ENCODE measurements at regions not wholly inside any gene's neighbourhood (a gene's known extent, or its start where the extent isn't known, plus 50 kb on each side); places are given as distances from the start of the nearest gene placed in this dataset.
"Not testable (repeated sequence)": the region's sequence is repeated elsewhere in the genome, so short reads cannot be mapped to it uniquely, and the experiment has no call there.

DNA sequence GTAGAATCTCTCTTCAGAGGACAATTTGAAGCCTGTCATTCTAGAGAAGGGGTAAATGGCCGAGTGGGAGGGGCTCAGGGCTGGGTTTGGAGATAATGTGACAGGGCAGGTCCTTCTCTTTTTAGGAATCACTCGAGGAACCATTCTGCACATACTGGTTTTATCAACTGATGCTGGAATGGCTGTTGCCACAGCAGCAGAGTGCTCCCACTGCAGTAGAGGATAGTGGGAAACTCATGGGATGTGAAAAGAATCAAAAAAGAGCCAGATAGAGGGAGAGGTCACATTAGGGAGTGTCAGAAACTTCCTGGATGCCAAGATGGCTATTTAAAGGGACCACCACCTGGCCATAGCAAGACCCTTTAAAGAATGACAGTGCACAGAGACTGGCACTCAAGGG is 105.3 kb downstream of the NAV1 start:
- Histone ChIP-seq H3K4me1 (replicated peaks in 1 of 2) (peaks cover 8 to 11% of the 10 kb centered on the region in 2 donors), H3K9me3 (replicated peaks in 1 of 3) (no peaks in the 10 kb centered on the region), H3K27ac (no peak overlapping the region), H3K27me3 (no peaks in the 10 kb centered on the region), H3K4me3 (no peak overlapping the region), H3K36me3 (replicated peaks in 1 of 2) (no peaks in the 10 kb centered on the region)
- 65 to 85% (median 76%) methylated on average over 2 of the region's 2 CpGs for WGBS, 4 donors
- TF ChIP-seq, protein P1, sequence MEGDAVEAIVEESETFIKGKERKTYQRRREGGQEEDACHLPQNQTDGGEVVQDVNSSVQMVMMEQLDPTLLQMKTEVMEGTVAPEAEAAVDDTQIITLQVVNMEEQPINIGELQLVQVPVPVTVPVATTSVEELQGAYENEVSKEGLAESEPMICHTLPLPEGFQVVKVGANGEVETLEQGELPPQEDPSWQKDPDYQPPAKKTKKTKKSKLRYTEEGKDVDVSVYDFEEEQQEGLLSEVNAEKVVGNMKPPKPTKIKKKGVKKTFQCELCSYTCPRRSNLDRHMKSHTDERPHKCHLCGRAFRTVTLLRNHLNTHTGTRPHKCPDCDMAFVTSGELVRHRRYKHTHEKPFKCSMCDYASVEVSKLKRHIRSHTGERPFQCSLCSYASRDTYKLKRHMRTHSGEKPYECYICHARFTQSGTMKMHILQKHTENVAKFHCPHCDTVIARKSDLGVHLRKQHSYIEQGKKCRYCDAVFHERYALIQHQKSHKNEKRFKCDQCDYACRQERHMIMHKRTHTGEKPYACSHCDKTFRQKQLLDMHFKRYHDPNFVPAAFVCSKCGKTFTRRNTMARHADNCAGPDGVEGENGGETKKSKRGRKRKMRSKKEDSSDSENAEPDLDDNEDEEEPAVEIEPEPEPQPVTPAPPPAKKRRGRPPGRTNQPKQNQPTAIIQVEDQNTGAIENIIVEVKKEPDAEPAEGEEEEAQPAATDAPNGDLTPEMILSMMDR (IDR thresholded peaks at IDR 0.05), result no peak
- TF ChIP-seq POLR2A (IDR thresholded peaks at IDR 0.05), result no peak
- intact Hi-C loops (cut with DNase I), result no loop called here
- DNase-seq, result no peak

DNA sequence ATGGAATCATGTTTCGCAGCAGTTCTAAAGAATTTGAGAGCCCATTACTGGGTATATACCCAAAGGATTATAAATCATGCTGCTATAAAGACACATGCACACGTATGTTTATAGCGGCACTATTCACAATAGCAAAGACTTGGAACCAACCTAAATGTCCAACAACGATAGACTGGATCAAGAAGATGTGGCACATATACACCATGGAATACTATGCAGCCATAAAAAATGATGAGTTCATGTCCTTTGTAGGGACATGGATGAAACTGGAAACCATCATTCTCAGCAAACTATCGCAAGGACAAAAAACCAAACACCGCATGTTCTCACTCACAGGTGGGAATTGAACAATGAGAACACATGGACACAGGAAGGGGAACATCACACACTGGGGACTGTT is 106.1 kb downstream of the NAV1 start:
- peaks cover 8 to 11% of the 10 kb centered on the region in 2 donors for H3K4me1 ChIP-seq (replicated peaks in 1 of 2)
- H3K9me3 ChIP-seq (replicated peaks in 1 of 3); H3K27ac ChIP-seq; intact Hi-C loops (cut with DNase I); DNase-seq; H3K27me3 ChIP-seq; H3K36me3 ChIP-seq (replicated peaks in 1 of 2); H3K4me3 ChIP-seq: not testable (repeated sequence)
- 88 to 96% (median 95%) methylated on average over 2 to 4 of the region's 6 CpGs for WGBS, 4 donors

DNA sequence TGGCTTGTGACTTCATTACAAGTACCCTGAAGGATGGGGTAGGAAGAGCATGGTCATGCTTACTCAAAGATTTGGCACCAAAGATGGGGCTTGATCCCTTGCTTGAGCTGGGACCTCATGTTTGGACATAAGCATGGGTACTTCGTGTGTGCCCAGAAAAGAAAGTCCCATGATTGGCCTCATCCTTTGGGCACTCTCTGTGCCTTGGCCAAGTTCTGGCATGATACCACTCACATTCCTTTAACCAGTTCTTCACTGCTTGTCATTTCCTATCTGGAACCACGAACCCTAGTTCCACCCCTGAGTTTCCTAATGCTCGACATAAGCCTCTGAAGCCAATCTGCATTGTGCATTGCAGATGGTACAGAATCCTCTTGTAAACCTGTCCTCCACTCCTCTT is 107.0 kb downstream of the NAV1 start:
- Histone ChIP-seq H3K27ac (no peak overlapping the region), H3K4me1 (replicated peaks in 1 of 2) (peaks cover 8 to 11% of the 10 kb centered on the region in 2 donors), H3K36me3 (replicated peaks in 1 of 2) (no peaks in the 10 kb centered on the region), H3K9me3 (replicated peaks in 1 of 3) (no peaks in the 10 kb centered on the region), H3K27me3 (no peaks in the 10 kb centered on the region), H3K4me3 (no peak overlapping the region)
- no peak for DNase-seq
- TF ChIP-seq POLR2A (IDR thresholded peaks at IDR 0.05), result no peak
- TF ChIP-seq, protein P1 (IDR thresholded peaks at IDR 0.05), result no peak
- intact Hi-C loops (cut with DNase I), result no loop called here
- 75 to 84% (median 78%) methylated on average over 3 of the region's 3 CpGs for WGBS, 4 donors

DNA sequence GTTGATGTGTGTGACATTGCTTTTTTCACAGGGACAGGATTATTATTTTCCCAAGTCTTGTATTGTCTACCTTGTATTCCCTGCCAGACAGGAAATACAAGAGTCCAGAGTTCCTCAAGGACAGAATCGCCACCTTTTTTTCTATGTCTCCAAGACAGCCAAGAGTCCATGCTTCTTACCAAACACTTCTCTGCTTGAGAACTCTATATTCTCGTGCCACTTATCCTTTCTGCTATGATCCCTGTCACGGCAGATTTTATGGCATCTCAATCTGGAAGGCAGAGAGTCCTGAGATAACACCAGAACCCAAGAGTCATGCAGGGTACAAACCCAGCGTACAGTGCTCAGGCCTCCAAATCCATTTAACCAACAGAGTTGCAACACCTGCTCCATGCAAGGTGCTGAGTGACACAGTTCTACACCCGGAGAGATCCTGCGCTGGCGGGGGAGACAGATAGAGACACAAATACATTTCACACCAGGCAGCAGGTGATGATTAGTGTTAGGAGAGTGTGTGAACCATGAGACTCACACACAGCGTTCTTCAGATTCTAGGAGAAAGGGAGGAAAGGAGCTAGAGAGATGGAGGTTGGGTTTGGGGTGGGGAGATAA is 107.6 kb downstream of the NAV1 start:
- Histone ChIP-seq H3K27me3 (no peaks in the 10 kb centered on the region), H3K27ac (no peak overlapping the region), H3K9me3 (replicated peaks in 1 of 3) (no peaks in the 10 kb centered on the region), H3K4me3 (no peak overlapping the region), H3K4me1 (replicated peaks in 1 of 2) (peaks cover 8 to 11% of the 10 kb centered on the region in 2 donors), H3K36me3 (replicated peaks in 1 of 2) (no peaks in the 10 kb centered on the region)
- 85 to 98% (median 87%) methylated on average over 8 of the region's 8 CpGs for WGBS, 4 donors
- DNase-seq, result no peak
- intact Hi-C loops (cut with DNase I), result no loop called here
- TF ChIP-seq POLR2A (IDR thresholded peaks at IDR 0.05), result no peak
- TF ChIP-seq, protein P1 (IDR thresholded peaks at IDR 0.05), result no peak

DNA sequence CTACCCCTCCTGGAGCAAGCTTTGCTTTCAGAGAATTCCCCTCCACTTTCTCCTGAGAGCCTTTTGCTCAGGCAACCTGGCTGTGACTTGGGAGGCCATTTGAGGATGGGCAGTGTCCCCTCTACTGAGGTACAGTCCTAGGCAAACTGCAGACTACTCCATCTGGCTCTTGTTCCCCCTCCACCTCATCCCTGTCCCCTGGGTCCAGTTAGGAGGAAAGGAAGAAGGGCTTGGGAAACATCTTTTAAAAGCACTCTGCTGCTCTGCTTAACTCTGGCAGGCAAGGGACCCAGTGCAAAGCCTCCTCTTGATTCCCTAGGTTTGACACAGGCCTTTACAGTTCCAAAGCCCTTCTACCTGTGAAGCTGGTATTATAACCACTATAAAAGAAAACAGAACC is 108.2 kb downstream of the NAV1 start:
- Histone ChIP-seq H3K4me3 (no peak overlapping the region), H3K27ac (no peak overlapping the region), H3K36me3 (replicated peaks in 1 of 2) (no peaks in the 10 kb centered on the region), H3K27me3 (no peaks in the 10 kb centered on the region), H3K9me3 (replicated peaks in 1 of 3) (no peaks in the 10 kb centered on the region), H3K4me1 (replicated peaks in 1 of 2) (peaks cover 8 to 11% of the 10 kb centered on the region in 2 donors)
- no peak for DNase-seq
- intact Hi-C loops (cut with DNase I), result no loop called here
- TF ChIP-seq, protein P1 (IDR thresholded peaks at IDR 0.05), result no peak
- no peak for TF ChIP-seq POLR2A (IDR thresholded peaks at IDR 0.05)
